BJ (cell line): ENCODE measurements at regions not wholly inside any gene's neighbourhood (a gene's known extent, or its start where the extent isn't known, plus 50 kb on each side); places are given as distances from the start of the nearest gene placed in this dataset.

Source experiments
- CTCF ChIA-PET: fragments of 350-600 bp; formaldehyde crosslinking; extraction: SDS; loops from one replicate; lab custom pipeline; 2021; ENCODE audit warnings: antibody characterized with exemption, inconsistent platforms; lab: Yijun Ruan, JAX
- POLR2A ChIA-PET: fragments of 300-600 bp; sonication (Branson Sonifier 250); formaldehyde crosslinking; extraction: SDS; loops from one replicate; lab custom pipeline; 2021; ENCODE audit warnings: antibody characterized with exemption; lab: Charles Lee
- DNase-seq: peaks from one replicate; pipeline ENCODE4 v3.0.0-alpha.2; 2011; ENCODE audit warnings: low read depth
- H3K27me3 ChIP-seq: 2 replicates; pipeline ENCODE4 v1.6.0; 2011; ENCODE audit warnings: low read length; ENCODE audit not compliant: control insufficient read depth, insufficient read depth
- H3K36me3 ChIP-seq: 2 replicates; pipeline ENCODE4 v1.5.1; 2011; ENCODE audit warnings: low read length; ENCODE audit not compliant: control insufficient read depth, insufficient read depth
- H3K4me3 ChIP-seq: 2 replicates; pipeline ENCODE4 v1.5.1; 2011; ENCODE audit warnings: low read depth, mild to moderate bottlenecking, control low read depth, low read length
- CTCF ChIP-seq: IDR thresholded peaks from 2 replicates; pipeline ENCODE4 v1.5.1; 2011; ENCODE audit warnings: low read depth, mild to moderate bottlenecking, control low read depth, inconsistent platforms, low read length, moderate library complexity; ENCODE audit not compliant: insufficient read depth

- Histone ChIP-seq H3K27me3 (no peaks in the 10 kb centered on the region), H3K4me3 (no peak overlapping the region), H3K36me3 (no peaks in the 10 kb centered on the region)
- CTCF ChIA-PET = no interaction called here
- POLR2A ChIA-PET = no interaction called here
- no peak for DNase-seq
- TF ChIP-seq CTCF = no peak
Measured at GRCh38 chr2:104493698-104494097, 360.2 kb upstream of the POU3F3 start.

- POLR2A ChIA-PET = no interaction called here
- H3K27me3 ChIP-seq = no peaks in the 10 kb centered on the region
- no peak for DNase-seq
- H3K4me3 ChIP-seq = no peak overlapping the region
- H3K36me3 ChIP-seq = no peaks in the 10 kb centered on the region
- no peak for TF ChIP-seq CTCF
- CTCF ChIA-PET = interaction anchor here (0.6 kb wide), 1 partner anchor 1804 kb away, joined by 3 read pairs; no protein-coding TSS in a partner anchor
Measured at GRCh38 chr2:104501342-104501741, 352.6 kb upstream of the POU3F3 start.

GRCh38 chr2:104501929-104502328 lies 352.0 kb upstream of the POU3F3 start:
- ChIA-PET POLR2A (no interaction called here), CTCF (no interaction called here)
- TF ChIP-seq CTCF = no peak
- H3K36me3 ChIP-seq = no peaks in the 10 kb centered on the region
- DNase-seq = no peak
- H3K27me3 ChIP-seq = no peaks in the 10 kb centered on the region
- no peak overlapping the region for H3K4me3 ChIP-seq

GRCh38 chr2:104502901-104503300 lies 351.0 kb upstream of the POU3F3 start:
- no peak for DNase-seq
- no peak for TF ChIP-seq CTCF
- H3K36me3 ChIP-seq = no peaks in the 10 kb centered on the region
- ChIA-PET CTCF (no interaction called here), POLR2A (no interaction called here)
- H3K27me3 ChIP-seq = no peaks in the 10 kb centered on the region
- H3K4me3 ChIP-seq = no peak overlapping the region

- no peaks in the 10 kb centered on the region for H3K27me3 ChIP-seq
- POLR2A ChIA-PET = no interaction called here
- no peak for DNase-seq
- CTCF ChIA-PET = no interaction called here
- no peaks in the 10 kb centered on the region for H3K36me3 ChIP-seq
- H3K4me3 ChIP-seq = no peak overlapping the region
- no peak for TF ChIP-seq CTCF
Measured at GRCh38 chr2:104504331-104505073, 349.4 kb upstream of the POU3F3 start.
